ENCODE measurements at regions not wholly inside any gene's neighbourhood (a gene's known extent, or its start where the extent isn't known, plus 50 kb on each side); places are given as distances from the start of the nearest gene placed in this dataset.
A peak's percentile ranks its signal among the peaks of the same experiment; 100 is the strongest.
"Not testable (repeated sequence)": the region's sequence is repeated elsewhere in the genome, so short reads cannot be mapped to it uniquely, and the experiment has no call there.

- no peak for DNase-seq
Observed at GRCh38 chr10:3881622-3882021, 96.6 kb upstream of the KLF6 start.

GRCh38 chr10:3879073-3879472, 94.1 kb upstream of the KLF6 start:
- DNase-seq, result no peak

- DNase-seq, result peak; percentile 6
Observed at GRCh38 chr10:3877211-3878000, 92.4 kb upstream of the KLF6 start.

- no peak for DNase-seq
Observed at GRCh38 chr10:3876350-3876962, 91.4 kb upstream of the KLF6 start.

- DNase-seq, result no peak
Observed at GRCh38 chr10:3875842-3876235, 90.8 kb upstream of the KLF6 start.

GRCh38 chr10:3874990-3875841, 90.2 kb upstream of the KLF6 start:
- peak; percentile 70 for DNase-seq

GRCh38 chr10:3874610-3874989, 89.6 kb upstream of the KLF6 start:
- DNase-seq, result not testable (repeated sequence)

- DNase-seq, result peak; percentile 90
Observed at GRCh38 chr10:3873728-3874461, 88.9 kb upstream of the KLF6 start.

GRCh38 chr10:3872712-3873329, 87.8 kb upstream of the KLF6 start:
- no peak for DNase-seq

- no peak for DNase-seq
Observed at GRCh38 chr10:3871424-3871996, 86.5 kb upstream of the KLF6 start.

GRCh38 chr10:3869036-3869435, 84.0 kb upstream of the KLF6 start:
- DNase-seq, result no peak

- no peak for DNase-seq
Observed at GRCh38 chr10:3868271-3868664, 83.3 kb upstream of the KLF6 start.

- DNase-seq, result no peak
Observed at GRCh38 chr10:3867454-3868270, 82.7 kb upstream of the KLF6 start.

GRCh38 chr10:3866332-3866731, 81.3 kb upstream of the KLF6 start:
- no peak for DNase-seq

GRCh38 chr10:3865565-3865964, 80.6 kb upstream of the KLF6 start:
- no peak for DNase-seq

- DNase-seq, result no peak
Observed at GRCh38 chr10:3861795-3862194, 76.8 kb upstream of the KLF6 start.

GRCh38 chr10:3858051-3858845, 73.2 kb upstream of the KLF6 start:
- no peak for DNase-seq

- DNase-seq, result no peak
Observed at GRCh38 chr10:3857318-3857717, 72.3 kb upstream of the KLF6 start.

GRCh38 chr10:3856593-3856992, 71.6 kb upstream of the KLF6 start:
- DNase-seq, result no peak

GRCh38 chr10:3853547-3854303, 68.7 kb upstream of the KLF6 start:
- DNase-seq, result no peak
